Peyer's patch (tissue), 4 donors: ENCODE measurements at regions not wholly inside any gene's neighbourhood (a gene's known extent, or its start where the extent isn't known, plus 50 kb on each side); places are given as distances from the start of the nearest gene placed in this dataset.
"Not testable (repeated sequence)": the region's sequence is repeated elsewhere in the genome, so short reads cannot be mapped to it uniquely, and the experiment has no call there.

Experiments used
- POLR2A ChIP-seq, 2 donors: fragments of 450-650 bp; IDR thresholded peaks; one replicate each; pipeline ENCODE4 v1.5.1; 2017; ENCODE audit warnings: antibody characterized with exemption in 2 of 2, mild to moderate bottlenecking in 2 of 2, moderate library complexity in 2 of 2
- TF ChIP-seq, protein P1 (sequence below), 6 experiments: fragments of 450-650 bp in 4 of 6; fragments of 200-600 bp in 2 of 6; sonication (generic) in 1 of 6; IDR thresholded peaks; one replicate each; pipeline ENCODE4 v1.5.1; 2017 to 2019; ENCODE audit warnings: antibody characterized with exemption in 6 of 6, mild to moderate bottlenecking in 3 of 6, moderate library complexity in 1 of 6

- TF ChIP-seq, protein P1, sequence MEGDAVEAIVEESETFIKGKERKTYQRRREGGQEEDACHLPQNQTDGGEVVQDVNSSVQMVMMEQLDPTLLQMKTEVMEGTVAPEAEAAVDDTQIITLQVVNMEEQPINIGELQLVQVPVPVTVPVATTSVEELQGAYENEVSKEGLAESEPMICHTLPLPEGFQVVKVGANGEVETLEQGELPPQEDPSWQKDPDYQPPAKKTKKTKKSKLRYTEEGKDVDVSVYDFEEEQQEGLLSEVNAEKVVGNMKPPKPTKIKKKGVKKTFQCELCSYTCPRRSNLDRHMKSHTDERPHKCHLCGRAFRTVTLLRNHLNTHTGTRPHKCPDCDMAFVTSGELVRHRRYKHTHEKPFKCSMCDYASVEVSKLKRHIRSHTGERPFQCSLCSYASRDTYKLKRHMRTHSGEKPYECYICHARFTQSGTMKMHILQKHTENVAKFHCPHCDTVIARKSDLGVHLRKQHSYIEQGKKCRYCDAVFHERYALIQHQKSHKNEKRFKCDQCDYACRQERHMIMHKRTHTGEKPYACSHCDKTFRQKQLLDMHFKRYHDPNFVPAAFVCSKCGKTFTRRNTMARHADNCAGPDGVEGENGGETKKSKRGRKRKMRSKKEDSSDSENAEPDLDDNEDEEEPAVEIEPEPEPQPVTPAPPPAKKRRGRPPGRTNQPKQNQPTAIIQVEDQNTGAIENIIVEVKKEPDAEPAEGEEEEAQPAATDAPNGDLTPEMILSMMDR (IDR thresholded peaks at IDR 0.05), result not testable (repeated sequence)
- TF ChIP-seq POLR2A (IDR thresholded peaks at IDR 0.05), result not testable (repeated sequence)
Observed at GRCh38 chr4:143813431-143814154, 91.8 kb downstream of the GYPE start.
